ENCODE measurements at regions not wholly inside any gene's neighbourhood (a gene's known extent, or its start where the extent isn't known, plus 50 kb on each side); places are given as distances from the start of the nearest gene placed in this dataset.

DNA sequence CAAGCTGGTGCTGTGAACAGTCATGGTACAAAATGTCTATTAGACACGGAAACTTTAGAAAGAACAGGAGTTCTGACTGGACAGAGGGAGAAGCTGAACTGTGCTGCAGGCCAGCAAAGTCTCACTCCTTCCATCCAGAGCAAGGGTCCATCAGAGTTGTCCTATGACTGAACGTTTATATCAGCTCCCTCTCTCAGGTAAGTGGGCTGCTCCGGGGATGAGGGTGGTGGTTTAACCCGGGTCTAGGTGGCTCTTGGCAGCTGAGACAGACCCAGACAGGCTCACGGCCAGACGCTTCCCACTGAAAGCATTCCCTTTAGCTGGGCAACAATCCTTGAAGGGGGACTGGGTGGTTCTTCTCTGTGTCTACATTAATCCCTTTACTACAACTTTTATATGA lies 385.0 kb upstream of the SMIM31 start:
- TF ChIP-seq, protein P1, sequence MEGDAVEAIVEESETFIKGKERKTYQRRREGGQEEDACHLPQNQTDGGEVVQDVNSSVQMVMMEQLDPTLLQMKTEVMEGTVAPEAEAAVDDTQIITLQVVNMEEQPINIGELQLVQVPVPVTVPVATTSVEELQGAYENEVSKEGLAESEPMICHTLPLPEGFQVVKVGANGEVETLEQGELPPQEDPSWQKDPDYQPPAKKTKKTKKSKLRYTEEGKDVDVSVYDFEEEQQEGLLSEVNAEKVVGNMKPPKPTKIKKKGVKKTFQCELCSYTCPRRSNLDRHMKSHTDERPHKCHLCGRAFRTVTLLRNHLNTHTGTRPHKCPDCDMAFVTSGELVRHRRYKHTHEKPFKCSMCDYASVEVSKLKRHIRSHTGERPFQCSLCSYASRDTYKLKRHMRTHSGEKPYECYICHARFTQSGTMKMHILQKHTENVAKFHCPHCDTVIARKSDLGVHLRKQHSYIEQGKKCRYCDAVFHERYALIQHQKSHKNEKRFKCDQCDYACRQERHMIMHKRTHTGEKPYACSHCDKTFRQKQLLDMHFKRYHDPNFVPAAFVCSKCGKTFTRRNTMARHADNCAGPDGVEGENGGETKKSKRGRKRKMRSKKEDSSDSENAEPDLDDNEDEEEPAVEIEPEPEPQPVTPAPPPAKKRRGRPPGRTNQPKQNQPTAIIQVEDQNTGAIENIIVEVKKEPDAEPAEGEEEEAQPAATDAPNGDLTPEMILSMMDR (IDR thresholded peaks at IDR 0.05), result no peak
- no peak for TF ChIP-seq POLR2A (IDR thresholded peaks at IDR 0.05)
